ENCODE measurements at regions not wholly inside any gene's neighbourhood (a gene's known extent, or its start where the extent isn't known, plus 50 kb on each side); places are given as distances from the start of the nearest gene placed in this dataset.

- intact Hi-C loops (cut with DNase I): no loop called here
- DNase-seq: no peak
- no peak for TF ChIP-seq CTCF (IDR thresholded peaks at IDR 0.05)
- no peak overlapping the region for H3K27ac ChIP-seq
- no peak for ATAC-seq
- H3K36me3 ChIP-seq: no peaks in the 10 kb centered on the region
- H3K9me3 ChIP-seq: no peaks in the 10 kb centered on the region
- H3K4me3 ChIP-seq: no peak overlapping the region
- no peaks in the 10 kb centered on the region for H3K27me3 ChIP-seq
- no peaks in the 10 kb centered on the region for H3K4me1 ChIP-seq
These were observed 335.6 kb downstream of the ZSWIM6 start for GRCh38 chr5:61667525-61668218.

- Histone ChIP-seq H3K27ac (no peak overlapping the region), H3K4me3 (no peak overlapping the region), H3K9me3 (no peaks in the 10 kb centered on the region), H3K4me1 (peaks cover 0 to 4% of the 10 kb centered on the region in 2 donors), H3K27me3 (no peaks in the 10 kb centered on the region), H3K36me3 (no peaks in the 10 kb centered on the region)
- TF ChIP-seq CTCF (IDR thresholded peaks at IDR 0.05): no peak
- intact Hi-C loops (cut with DNase I): no loop called here
- DNase-seq: no peak
- ATAC-seq: no peak
These were observed 337.5 kb downstream of the ZSWIM6 start for GRCh38 chr5:61669531-61669930.

- intact Hi-C loops (cut with DNase I): no loop called here
- TF ChIP-seq CTCF (IDR thresholded peaks at IDR 0.05): no peak
These were observed 338.9 kb downstream of the ZSWIM6 start for GRCh38 chr5:61670941-61671340.

GRCh38 chr5:61673007-61673735 lies 341.1 kb downstream of the ZSWIM6 start:
- Histone ChIP-seq H3K4me3 (no peak overlapping the region), H3K9me3 (no peaks in the 10 kb centered on the region), H3K27ac (no peak overlapping the region), H3K36me3 (no peaks in the 10 kb centered on the region), H3K27me3 (no peaks in the 10 kb centered on the region), H3K4me1 (peaks cover 0 to 4% of the 10 kb centered on the region in 2 donors)
- DNase-seq: no peak
- TF ChIP-seq CTCF (IDR thresholded peaks at IDR 0.05): no peak
- ATAC-seq: peak; percentile 58
- intact Hi-C loops (cut with DNase I): no loop called here

More at GRCh38 chr5:61670941-61671340, 338.9 kb downstream of the ZSWIM6 start:
- ATAC-seq: no peak
- H3K27ac ChIP-seq: no peak overlapping the region
- H3K4me1 ChIP-seq: peaks cover 0 to 4% of the 10 kb centered on the region in 2 donors
- no peaks in the 10 kb centered on the region for H3K36me3 ChIP-seq
- DNase-seq: no peak
- H3K9me3 ChIP-seq: no peaks in the 10 kb centered on the region
- no peak overlapping the region for H3K4me3 ChIP-seq
- no peaks in the 10 kb centered on the region for H3K27me3 ChIP-seq

GRCh38 chr5:61674378-61674777 lies 342.3 kb downstream of the ZSWIM6 start:
- Histone ChIP-seq H3K9me3 (no peaks in the 10 kb centered on the region), H3K4me3 (no peak overlapping the region), H3K27ac (no peak overlapping the region), H3K36me3 (no peaks in the 10 kb centered on the region), H3K27me3 (no peaks in the 10 kb centered on the region), H3K4me1 (peaks cover 0 to 4% of the 10 kb centered on the region in 2 donors)
- ATAC-seq (no peak), DNase-seq (no peak)
- no peak for TF ChIP-seq CTCF (IDR thresholded peaks at IDR 0.05)
- intact Hi-C loops (cut with DNase I): no loop called here
